NCI-H2196 (cell line): ENCODE measurements at regions not wholly inside any gene's neighbourhood (a gene's known extent, or its start where the extent isn't known, plus 50 kb on each side); places are given as distances from the start of the nearest gene placed in this dataset.
A peak's percentile ranks its signal among the peaks of the same experiment; 100 is the strongest.
"Not testable (repeated sequence)": the region's sequence is repeated elsewhere in the genome, so short reads cannot be mapped to it uniquely, and the experiment has no call there.

ENCODE experiments used
- DNase-seq: peaks from one replicate; lab custom pipeline; 2025; ENCODE audit not compliant: unreplicated experiment; lab: John Stamatoyannopoulos, UW

DNA sequence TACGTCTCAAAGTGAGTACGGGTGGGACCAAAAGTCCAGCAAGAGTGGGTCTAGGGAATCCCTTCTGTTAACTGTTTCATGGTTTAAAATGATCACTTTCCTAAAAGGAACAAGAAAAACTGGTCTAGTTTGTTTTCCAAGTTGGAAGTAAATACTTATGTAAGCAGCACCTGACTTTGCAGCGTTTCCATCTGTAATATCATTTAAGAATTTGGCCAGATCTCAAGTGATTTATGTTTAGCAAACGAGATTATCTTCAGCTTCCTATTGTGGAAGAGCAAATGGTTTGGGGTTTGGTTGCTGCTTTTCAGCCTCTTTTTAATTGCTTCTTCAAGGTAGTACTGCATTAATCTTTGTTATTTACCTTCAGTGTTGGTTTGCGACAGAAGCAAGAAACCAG lies 50.4 kb downstream of the FHIP1A start:
- peak; percentile 35 for DNase-seq

GRCh38 chr4:151460434-151460833 lies 51.5 kb downstream of the FHIP1A start:
- DNase-seq = no peak

GRCh38 chr4:151462554-151462953 lies 53.6 kb downstream of the FHIP1A start:
- DNase-seq = no peak

DNA sequence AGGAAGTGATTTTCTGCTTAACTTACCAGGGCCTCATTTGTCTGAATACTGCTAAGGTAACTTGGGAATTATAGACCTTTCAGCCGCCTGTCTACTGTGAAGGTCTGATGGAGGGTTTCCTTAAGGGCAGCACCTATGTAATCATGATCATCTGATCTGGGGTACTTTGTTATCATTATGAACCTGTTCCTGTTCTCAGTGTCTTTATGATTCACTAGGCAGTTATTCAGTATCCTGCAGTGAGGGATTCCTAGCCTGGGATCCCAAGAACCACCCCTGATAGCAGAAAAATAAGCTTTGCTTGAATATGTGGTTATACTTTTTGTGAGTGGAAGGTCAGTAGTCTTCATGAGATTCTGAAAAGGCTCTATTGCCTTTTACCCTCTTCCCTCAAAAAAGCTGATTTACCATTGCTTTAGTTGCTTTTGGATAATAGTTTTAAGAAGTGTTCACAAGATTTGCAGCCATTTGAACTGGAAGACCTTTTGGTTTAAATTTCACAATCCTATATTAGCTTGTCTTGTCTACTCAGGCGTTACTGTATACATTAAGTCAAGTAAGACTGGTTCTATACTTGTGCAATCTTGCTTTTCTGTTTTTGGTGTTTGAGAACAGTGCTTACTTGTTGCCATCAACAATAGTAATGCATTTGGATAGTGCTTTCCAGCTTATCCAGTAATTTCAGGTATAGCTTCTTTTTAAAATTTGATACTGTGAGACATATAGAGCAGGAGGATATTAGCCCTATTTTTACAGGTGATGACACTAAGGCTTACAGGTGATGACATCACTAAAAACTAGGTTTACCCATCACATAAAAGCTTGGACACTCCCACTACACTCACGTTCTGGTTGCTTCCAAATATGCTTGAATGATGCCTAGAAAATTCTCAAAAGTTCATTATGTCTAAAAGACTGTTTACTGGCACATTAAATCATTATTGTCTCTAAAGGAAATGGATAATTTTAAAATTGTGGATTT lies 60.0 kb downstream of the FHIP1A start:
- no peak for DNase-seq

DNA sequence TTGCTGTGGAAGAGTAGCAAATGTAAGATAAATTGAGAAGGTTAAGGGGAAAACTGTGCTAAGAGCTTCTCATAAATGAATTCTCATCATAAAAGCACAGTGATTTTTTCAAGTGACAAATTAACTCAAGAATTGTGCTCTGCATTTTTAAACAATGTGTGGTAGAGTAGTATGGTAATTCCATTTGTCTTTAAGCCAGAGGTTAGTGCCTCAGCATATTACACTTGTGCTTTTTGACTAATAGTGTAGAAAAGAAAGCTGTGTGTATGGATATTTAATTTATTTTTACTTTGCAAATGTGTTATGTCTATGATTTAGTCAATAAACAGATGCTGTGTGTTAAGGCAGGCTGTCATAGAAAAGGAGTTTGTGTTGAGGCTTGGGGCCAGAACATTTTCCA lies 61.0 kb downstream of the FHIP1A start:
- DNase-seq = no peak

GRCh38 chr4:151471728-151472127 lies 62.8 kb downstream of the FHIP1A start:
- DNase-seq = no peak

GRCh38 chr4:151472297-151472696 lies 63.3 kb downstream of the FHIP1A start:
- no peak for DNase-seq

DNA sequence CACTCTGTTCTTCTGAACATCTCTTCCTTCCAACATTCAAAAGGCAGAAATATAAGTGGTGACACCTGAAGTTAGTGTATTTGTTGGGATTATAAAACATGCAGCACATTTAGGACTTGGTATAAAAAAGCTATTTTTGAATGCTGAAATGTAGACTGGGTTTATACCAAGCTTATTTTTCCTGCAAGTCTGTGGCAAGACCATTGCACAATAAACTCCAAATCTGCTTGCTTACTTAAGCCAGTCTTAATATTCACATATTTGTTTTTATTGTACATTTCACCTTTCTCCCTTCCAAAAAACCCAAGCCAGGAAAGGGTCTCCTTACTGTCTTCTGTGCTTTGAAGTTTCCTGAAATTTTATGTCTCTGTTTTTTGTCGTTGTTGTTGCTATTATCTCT lies 63.7 kb downstream of the FHIP1A start:
- no peak for DNase-seq

DNA sequence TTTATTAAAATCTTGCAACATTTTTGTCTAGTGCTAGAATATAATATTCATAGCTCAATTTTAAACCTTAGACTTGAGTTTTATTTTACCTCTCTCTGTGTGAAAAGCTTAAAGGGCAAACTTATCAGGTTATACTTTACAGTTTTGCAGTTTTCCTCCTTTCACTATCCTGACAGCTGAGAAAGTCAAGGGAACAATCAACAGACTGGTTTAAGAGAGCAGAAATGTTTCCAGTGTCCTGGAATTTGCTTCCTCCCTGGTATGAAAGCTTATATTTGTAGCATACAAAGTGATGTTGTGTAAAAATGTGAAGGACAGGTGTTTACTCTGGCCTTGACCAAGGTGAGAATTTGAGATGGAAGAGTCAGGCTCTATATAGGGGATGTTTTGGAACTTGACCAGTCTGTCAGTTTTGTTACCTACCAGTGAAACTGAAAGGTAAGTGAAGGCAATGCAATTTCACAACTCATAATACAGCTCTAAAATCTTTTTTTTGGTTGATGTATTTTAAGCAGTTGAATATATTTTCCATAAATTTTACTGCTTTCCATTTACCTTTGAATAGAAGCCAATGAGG lies 64.6 kb downstream of the FHIP1A start:
- no peak for DNase-seq

GRCh38 chr4:151475035-151475714 lies 66.2 kb downstream of the FHIP1A start:
- DNase-seq = no peak

- no peak for DNase-seq
Observed at GRCh38 chr4:151481813-151482212, 72.8 kb downstream of the FHIP1A start.

DNA sequence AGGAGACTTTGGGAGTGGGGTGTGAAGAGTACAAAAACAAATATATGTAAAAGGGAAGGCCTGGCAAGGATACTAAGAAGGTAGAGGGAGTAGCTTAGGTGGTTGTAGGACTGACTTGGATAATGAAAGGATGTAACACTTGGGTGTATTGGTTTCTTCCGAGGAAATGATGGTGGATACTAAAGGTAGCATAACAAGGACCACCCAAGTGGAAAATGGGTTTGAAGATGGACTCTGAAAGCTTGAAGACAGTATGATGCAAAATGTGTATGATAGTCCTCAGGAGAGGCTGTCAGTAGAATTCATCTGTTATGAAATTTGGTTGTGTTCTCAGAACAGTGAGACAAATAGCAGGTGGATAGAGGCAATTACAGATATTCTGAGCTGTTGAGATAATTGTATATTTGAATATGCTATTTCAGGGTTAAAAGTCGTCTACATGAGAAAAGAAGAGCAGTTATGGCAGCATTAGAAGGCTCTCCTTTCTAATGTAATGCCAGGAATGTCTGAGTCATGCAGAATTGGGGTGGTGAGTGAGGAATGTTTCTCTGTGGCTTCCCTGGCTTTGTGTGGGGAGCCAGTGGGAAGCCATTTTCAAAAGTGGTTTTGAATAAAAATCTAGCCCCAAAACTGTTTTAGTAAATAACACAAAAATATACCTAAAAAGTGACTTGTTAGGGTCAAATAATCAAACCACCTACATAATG lies 75.6 kb downstream of the FHIP1A start:
- no peak for DNase-seq

- DNase-seq = no peak
Observed at GRCh38 chr4:151485541-151486131, 76.7 kb downstream of the FHIP1A start.

DNA sequence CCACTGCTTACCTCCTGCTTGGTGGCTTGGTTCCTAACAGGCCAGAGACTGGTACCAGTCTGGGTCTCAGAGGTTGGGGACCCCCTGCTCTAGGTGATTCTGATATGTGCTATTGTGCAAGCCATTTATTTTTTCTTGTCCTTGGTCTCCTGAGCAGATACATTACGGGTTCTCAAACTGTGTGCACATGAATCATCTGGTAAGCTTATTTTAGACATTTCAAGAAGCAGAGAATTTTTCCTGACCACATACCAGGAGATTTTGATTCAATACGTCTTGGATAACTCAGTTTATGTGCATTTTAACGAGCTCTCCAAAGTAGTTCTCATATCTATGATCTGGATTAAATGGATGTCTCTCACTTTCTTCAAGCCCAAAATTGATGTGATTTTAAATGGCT lies 77.2 kb downstream of the FHIP1A start:
- no peak for DNase-seq

DNA sequence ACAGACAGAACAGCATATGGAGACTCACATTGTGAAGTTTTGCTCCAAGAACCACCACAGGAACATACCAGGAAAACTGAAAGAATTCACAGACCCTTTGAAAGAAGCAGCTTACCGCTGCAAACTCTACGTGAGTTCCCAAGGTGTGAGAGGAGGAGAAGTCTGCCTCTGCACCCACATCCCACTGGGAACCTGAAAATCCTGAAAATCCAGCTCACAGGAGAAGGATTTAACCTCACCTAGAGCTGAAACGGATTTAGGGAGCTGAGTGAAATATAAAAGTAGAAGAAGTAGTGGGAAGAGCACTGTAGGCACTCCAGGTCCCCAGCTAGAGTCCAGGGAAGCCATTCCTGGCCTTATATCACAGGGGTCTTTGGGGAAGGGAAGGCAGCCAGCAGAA lies 80.0 kb downstream of the FHIP1A start:
- DNase-seq = no peak

DNA sequence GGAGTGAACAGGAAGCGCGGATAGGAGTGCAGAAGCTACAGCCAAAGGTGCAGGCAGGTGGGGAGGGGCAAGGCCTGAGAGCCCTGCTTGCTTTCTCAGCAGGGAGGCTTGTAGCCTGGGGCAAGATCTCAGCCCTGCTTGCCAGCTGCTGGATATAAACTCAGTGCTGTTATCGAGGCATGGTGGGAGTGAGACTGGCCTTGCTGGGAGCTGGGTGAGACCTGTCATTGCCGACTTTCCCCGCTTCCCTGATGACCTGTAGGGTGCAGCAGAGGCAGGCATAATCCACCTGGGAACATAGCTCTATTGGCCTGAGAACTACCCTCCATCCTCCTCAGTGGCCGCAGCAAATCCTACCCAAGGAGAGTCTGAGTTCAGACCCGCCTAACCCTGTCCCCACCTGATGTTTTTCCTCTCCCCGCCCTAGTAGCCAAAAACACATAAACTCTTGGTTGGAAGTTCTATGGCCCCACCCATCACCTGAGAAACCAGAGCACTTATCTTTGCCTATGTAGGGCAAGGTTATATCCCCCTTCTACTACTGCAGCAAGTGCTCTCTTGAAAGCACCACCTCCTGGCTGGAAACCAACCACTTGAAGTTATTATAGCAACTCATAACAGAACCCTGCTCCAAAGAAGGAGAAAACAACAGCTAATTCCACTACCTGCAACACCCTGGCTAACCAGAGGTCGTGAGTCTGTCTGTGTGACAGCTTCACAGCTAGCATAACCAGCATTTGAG lies 80.7 kb downstream of the FHIP1A start:
- peak; percentile 33 for DNase-seq

DNA sequence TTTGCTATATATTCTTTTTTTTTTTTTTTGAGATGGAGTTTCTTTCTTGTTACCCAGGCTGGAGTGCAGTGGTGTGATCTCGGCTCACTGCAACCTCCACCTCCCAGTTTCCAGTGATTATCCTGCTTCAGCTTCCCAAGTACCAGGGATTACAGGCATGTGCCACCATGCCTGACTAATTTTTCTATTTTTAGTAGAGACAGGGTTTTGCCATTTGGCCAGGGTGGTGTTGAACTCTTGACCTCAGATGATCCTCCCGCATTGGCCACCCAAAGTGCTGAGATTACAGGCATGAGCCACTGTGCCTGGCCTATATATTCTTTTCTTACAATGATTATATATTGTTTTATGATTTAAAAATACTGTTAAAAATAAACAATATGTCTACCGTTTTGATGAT lies 86.6 kb downstream of the FHIP1A start:
- DNase-seq = not testable (repeated sequence)

GRCh38 chr4:151511548-151511947 lies 102.6 kb downstream of the FHIP1A start:
- not testable (repeated sequence) for DNase-seq

DNA sequence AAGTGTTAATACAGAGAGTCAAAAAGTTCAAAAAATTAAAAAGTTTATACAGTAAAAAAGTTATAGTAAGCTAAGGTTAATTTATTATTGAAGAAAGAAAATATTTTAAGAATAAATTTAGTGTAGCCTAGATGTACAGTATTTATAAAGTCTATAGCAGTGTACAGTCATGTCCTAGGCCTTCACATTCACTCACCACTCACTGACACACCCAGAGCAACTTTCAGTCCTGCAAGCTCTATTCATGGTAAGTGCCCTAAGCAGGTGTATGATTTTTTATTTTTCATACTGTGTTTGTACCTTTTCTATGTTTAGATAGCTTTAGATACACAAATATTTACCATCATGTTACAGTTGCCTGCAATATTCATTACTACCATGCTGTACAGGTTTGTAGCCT lies 108.9 kb downstream of the FHIP1A start:
- DNase-seq = no peak

DNA sequence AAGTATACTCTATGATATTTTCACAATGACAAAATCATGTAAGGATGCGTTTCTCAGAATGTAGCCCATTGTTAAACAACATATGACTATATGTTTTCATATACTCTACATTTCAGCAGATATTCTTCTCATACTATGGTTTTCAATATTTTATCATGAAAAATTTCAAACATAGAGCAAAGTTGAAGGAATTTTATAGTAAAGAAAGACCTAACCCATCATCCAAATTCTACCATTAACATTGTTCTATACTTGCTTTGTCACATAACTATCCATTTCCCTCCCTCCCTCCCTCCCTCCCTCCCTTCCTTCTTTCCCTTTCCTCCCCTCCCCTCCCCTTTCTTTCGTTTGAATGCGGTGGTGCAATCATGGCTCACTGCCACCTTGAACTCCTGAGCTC lies 109.4 kb downstream of the FHIP1A start:
- DNase-seq = no peak
